GM19351 (cell line): ENCODE measurements at regions not wholly inside any gene's neighbourhood (a gene's known extent, or its start where the extent isn't known, plus 50 kb on each side); places are given as distances from the start of the nearest gene placed in this dataset.

ENCODE experiments used
- ATAC-seq: cut with Tn5 transposase; IDR thresholded peaks from one replicate; pipeline ENCODE4 v1.9.1; 2021; ENCODE audit warnings: mild to moderate bottlenecking, moderate library complexity; ENCODE audit not compliant: unreplicated experiment

GRCh38 chr2:118301248-118301647 lies 213.0 kb downstream of the INSIG2 start:
- no peak for ATAC-seq

- no peak for ATAC-seq
These were observed 212.6 kb downstream of the INSIG2 start for GRCh38 chr2:118300832-118301231.

- ATAC-seq, result no peak
These were observed 208.4 kb downstream of the INSIG2 start for GRCh38 chr2:118296663-118297062.

DNA sequence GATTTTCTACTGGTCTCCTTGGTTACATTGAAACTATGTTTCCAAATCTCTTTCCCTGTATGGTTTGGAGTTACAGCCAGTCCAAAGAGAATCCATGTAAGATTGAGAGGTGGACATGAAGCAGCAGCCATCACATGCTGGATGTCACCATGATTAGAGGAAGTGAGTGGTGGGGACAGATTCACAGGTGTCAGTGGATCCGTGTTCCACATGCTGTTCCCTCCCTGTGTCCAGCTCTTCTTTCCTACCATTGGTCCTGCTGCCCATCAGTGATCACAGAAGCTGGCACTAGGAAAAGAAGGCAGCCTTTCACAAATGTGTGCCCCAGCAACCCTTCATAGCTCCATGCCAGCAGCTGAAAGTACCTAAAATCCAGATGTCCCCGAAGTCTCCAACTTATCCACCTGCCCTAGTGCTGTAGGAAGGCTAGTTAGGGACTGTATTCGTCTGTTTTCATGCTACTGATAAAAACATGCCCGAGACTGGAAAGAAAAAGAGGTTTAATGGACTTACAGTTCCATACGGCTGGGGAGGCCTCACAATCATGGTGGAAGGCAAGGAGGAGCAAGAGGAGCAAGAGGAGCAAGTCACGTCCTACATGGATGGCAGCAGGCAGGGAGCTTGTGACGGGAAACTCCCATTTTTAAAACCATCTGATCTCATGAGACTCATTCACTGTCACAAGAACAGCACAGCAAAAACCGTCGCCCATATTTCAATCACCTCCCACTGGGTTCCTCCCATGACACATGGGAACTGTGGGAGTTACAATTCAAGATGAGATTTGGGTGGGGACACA lies 207.5 kb downstream of the INSIG2 start:
- ATAC-seq, result no peak

DNA sequence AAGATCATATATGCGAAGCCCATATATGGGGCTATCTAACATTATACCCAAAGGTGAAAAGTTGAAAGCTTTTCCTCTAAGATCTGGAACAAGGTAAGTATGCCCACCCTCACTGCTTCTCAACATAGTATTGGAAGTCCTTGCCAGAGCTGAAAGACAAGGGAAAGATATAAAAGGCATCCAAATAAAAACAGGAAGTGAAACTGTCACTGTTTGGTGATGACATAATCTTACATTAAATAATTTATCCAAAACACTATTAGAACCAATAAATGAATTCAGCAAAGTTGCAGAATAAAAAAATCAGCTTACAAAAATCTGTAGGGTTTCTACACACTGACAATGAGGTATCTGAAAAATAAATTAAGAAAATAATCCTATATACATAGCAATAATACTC lies 205.8 kb downstream of the INSIG2 start:
- ATAC-seq, result no peak

GRCh38 chr2:118292991-118293390 lies 204.7 kb downstream of the INSIG2 start:
- no peak for ATAC-seq

GRCh38 chr2:118291251-118291880 lies 203.1 kb downstream of the INSIG2 start:
- no peak for ATAC-seq

DNA sequence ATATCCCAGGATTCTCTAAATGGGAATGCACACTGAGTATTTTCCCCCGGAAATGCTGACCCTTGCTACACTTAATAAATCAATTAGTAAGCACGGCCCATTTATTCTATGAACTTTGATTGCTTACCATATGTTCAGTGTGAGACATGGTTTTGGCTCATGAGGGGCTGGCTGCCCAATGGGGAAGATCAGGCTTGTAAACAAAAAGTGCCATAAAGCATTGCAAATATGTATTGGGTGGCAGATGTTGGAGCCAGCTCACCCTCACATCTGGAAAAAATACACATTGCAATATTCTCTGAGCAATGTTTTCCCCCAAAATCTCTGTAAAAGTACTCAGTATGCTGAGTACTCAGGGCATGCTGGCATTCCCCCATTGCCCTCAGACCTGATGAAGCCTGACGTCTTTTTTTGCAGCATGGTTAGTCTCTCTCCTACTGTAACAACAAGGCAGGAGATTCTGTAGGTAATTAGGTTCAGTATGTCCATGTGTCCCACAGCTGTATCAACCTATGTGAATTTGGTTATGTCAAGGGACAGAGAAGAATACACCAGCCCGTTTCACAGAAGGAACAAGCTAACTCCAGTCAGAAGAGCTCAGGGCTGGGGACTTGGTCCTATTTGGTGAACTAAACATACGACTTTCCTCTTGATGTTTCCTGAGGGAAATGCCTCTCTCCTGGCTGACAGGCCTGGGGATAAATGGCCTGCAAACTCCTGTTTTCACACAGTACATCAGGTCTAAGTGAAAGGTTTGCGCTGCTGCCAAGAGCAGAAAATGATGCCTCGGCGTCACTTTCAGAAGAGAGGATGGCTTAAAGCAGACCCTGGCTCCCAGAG lies 202.4 kb downstream of the INSIG2 start:
- ATAC-seq, result no peak

DNA sequence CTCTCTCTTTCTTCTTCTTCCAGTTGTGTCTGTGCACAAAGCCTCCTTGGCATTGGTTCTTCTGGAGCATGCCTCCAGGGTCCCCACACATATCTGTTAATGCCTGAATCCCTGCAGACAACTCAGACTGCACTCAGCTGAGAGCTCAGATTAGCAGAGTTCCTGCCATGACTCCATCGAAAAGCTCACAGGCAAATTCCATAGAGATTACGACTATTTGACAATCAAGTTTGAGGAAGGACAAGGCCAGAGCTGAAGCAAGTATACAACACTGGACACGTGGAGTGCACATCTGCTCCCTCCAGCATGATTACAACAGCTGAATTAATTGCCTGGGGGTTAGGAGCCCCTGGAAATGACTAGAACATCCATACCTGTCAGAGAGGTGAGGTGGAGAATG lies 190.7 kb downstream of the INSIG2 start:
- no peak for ATAC-seq

GRCh38 chr2:118278046-118278445 lies 189.8 kb downstream of the INSIG2 start:
- no peak for ATAC-seq

DNA sequence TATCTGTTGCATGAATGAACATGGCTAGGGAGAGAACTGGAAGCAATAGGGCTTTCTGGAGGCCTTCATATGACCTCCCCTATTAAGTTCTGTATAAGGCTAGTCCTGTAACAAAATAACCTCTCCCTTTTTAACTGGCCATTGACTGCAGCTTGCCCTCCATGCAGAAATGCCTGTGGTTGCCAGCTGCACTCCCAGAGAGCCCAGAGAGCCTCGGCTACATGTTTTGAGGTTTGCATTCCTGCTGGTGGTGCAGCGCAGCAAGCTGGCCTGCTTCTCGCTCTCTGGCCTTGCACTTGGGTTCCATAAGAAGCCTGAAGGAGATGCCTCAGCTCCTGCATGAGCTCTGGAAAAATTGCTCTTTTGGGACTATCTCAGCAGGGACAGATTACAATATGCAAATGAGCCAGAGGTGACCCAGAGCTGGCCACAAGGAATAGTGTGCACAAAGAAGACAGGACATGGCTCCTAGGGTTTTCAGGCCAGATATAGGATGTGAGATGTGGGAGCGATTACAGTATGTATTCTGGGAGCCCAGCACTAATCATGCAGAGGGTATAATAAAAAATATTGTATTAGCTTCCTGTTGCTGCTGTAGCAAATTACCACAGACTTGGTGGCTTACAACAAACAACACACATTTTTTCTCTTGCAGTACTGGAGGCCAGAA lies 186.7 kb downstream of the INSIG2 start:
- no peak for ATAC-seq

GRCh38 chr2:118272391-118272790 lies 184.1 kb downstream of the INSIG2 start:
- ATAC-seq, result no peak

- peak; percentile 75 for ATAC-seq
These were observed 181.3 kb downstream of the INSIG2 start for GRCh38 chr2:118269408-118270051.

GRCh38 chr2:118268268-118268667 lies 180.0 kb downstream of the INSIG2 start:
- ATAC-seq, result peak; percentile 48

DNA sequence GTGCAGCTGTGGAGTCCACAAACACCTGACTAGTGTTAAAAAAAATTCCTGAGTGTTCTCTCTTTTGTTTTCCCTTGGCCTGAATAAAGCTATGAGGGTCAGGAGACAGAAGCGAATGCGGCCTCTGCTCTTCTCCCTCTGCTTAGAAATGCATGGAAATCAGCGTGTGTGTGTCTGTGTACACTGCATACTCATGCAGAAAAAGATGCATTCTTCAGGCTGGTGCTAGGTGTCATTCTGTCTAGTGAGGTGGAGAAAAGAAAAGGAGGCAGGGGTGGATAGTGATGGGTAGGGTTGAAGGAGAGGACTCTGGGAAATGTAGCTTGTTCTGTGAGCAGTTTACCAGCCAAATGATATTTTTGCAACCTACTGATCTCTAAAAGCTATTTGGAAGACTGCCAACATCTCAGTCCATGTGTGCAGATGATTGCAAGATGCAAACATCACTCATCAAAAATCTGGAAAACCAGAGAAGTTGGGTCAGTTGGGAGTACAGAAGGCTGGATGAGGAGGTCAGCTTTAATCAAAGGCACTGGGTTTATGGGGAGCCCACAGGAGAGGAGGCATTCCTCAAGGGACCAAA lies 177.7 kb downstream of the INSIG2 start:
- ATAC-seq, result no peak

GRCh38 chr2:118264232-118264990 lies 176.1 kb downstream of the INSIG2 start:
- ATAC-seq, result no peak

GRCh38 chr2:118257696-118258095 lies 169.4 kb downstream of the INSIG2 start:
- ATAC-seq, result no peak

DNA sequence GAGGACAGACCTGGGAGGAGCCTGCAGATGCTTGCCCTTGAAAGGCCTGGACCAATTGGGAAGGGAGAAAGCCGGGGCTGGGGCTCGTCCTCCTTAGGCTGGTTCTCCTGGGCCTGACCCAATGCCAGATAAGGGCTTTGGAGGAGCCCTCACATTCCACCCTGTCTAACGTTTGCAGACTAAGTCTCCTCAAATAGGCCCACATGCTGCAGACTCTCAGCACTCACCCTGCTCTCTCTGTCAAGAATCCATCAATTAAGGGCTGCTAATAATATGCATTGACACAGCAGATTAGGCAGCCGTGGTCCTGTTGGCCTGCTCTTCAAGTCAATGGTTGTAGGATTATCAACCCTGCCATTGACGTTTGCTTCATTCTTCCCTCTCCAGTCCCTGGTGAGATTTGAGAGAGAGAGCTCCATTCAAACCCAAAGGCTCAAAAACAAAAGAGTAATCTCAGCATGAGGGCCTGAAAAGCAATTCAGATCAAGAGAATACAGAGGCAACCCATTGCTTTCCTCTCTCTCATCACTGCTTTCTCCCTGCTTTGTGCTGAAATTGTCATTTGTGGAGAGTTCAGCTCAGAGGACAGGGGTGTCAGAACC lies 167.6 kb downstream of the INSIG2 start:
- no peak for ATAC-seq

DNA sequence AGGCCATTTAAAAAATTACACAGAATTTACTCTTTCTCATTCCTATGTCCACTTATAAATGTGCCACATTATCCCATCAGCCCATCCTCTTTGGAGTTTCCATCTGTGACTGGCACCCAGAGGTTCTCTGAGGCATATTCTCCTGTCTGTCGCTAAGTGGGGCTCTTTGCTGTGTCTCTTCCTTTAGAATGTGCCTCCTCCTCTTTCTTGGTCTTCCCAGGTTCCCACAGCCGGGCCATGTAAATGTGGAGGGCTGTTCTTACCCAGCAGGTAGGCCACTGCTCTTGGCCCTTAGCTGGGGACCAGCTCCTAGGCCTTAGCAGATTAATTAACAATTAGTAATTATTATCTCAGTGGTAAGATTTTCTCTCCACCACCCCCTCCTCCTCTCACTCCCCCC lies 167.0 kb downstream of the INSIG2 start:
- no peak for ATAC-seq
